Hepatocyte (in vitro differentiated cells): ENCODE measurements at regions not wholly inside any gene's neighbourhood (a gene's known extent, or its start where the extent isn't known, plus 50 kb on each side); places are given as distances from the start of the nearest gene placed in this dataset.

ENCODE experiments used
- EZH2 ChIP-seq: fragments of 200-600 bp; sonication (generic); IDR thresholded peaks from 2 replicates; pipeline ENCODE4 v1.6.1; 2016; ENCODE audit warnings: antibody characterized with exemption, mild to moderate bottlenecking, borderline replicate concordance
- TF ChIP-seq, protein P1 (sequence below): fragments of 200-600 bp; sonication (generic); IDR thresholded peaks from 2 replicates; pipeline ENCODE4 v1.5.1; 2016; ENCODE audit warnings: antibody characterized with exemption, mild to moderate bottlenecking; ENCODE audit not compliant: poor library complexity

DNA sequence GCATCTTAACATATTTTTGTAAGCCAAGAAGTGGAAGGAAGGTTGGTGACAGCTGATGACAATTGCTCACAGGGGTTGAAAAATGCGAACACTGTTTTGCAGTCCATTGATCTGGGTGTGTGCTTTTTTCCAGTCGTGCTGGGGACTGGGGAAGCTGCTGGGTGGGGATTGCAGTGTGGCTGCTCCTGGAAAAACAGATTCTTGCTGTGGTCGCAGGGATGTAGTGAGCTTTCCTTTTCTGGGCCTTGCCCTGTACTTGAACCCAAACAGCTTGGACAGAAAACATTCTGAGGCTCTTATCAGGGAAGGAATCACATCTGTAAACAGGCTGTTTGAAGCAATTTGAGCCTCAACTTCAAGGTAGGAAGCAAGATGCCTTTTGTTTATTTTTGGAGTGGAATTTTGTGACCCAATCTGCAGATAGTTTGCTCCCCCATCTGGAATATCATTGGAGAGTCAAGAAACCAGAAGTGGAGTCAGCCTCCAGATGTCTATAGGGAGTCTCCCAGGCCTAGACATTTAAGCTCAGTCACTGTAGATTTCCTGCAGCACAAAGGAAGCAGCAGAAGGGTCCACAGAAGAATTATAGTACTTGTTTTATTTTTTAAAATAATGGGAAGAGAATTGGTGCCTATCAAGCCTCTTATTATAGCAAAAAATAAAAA lies 279.2 kb upstream of the FERMT1 start:
- TF ChIP-seq, protein P1, sequence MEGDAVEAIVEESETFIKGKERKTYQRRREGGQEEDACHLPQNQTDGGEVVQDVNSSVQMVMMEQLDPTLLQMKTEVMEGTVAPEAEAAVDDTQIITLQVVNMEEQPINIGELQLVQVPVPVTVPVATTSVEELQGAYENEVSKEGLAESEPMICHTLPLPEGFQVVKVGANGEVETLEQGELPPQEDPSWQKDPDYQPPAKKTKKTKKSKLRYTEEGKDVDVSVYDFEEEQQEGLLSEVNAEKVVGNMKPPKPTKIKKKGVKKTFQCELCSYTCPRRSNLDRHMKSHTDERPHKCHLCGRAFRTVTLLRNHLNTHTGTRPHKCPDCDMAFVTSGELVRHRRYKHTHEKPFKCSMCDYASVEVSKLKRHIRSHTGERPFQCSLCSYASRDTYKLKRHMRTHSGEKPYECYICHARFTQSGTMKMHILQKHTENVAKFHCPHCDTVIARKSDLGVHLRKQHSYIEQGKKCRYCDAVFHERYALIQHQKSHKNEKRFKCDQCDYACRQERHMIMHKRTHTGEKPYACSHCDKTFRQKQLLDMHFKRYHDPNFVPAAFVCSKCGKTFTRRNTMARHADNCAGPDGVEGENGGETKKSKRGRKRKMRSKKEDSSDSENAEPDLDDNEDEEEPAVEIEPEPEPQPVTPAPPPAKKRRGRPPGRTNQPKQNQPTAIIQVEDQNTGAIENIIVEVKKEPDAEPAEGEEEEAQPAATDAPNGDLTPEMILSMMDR = no peak
- TF ChIP-seq EZH2 = no peak
